ENCODE measurements at regions not wholly inside any gene's neighbourhood (a gene's known extent, or its start where the extent isn't known, plus 50 kb on each side); places are given as distances from the start of the nearest gene placed in this dataset.

- TF ChIP-seq POLR2AphosphoS5 (IDR thresholded peaks at IDR 0.05; ENCODE audit: low read depth), result no peak
- TF ChIP-seq CTCF (conservative IDR thresholded peaks at IDR 0.05; ENCODE audit: low read depth in 2 of 2), result no peak
- no peak for TF ChIP-seq ETS1 (IDR thresholded peaks at IDR 0.05)
- no peak for TF ChIP-seq EZH2phosphoT487 (IDR thresholded peaks at IDR 0.05; ENCODE audit: unreplicated experiment)
- TF ChIP-seq, protein P1, sequence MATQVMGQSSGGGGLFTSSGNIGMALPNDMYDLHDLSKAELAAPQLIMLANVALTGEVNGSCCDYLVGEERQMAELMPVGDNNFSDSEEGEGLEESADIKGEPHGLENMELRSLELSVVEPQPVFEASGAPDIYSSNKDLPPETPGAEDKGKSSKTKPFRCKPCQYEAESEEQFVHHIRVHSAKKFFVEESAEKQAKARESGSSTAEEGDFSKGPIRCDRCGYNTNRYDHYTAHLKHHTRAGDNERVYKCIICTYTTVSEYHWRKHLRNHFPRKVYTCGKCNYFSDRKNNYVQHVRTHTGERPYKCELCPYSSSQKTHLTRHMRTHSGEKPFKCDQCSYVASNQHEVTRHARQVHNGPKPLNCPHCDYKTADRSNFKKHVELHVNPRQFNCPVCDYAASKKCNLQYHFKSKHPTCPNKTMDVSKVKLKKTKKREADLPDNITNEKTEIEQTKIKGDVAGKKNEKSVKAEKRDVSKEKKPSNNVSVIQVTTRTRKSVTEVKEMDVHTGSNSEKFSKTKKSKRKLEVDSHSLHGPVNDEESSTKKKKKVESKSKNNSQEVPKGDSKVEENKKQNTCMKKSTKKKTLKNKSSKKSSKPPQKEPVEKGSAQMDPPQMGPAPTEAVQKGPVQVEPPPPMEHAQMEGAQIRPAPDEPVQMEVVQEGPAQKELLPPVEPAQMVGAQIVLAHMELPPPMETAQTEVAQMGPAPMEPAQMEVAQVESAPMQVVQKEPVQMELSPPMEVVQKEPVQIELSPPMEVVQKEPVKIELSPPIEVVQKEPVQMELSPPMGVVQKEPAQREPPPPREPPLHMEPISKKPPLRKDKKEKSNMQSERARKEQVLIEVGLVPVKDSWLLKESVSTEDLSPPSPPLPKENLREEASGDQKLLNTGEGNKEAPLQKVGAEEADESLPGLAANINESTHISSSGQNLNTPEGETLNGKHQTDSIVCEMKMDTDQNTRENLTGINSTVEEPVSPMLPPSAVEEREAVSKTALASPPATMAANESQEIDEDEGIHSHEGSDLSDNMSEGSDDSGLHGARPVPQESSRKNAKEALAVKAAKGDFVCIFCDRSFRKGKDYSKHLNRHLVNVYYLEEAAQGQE (IDR thresholded peaks at IDR 0.05; ENCODE audit: unreplicated experiment), result no peak
Measured at GRCh38 chr6:115456848-115457247, 603.8 kb downstream of the FRK start.

Measured in GM23338 (cell line).